SKM-1 (cell line): ENCODE measurements at regions not wholly inside any gene's neighbourhood (a gene's known extent, or its start where the extent isn't known, plus 50 kb on each side); places are given as distances from the start of the nearest gene placed in this dataset.

ENCODE experiments used
- DNase-seq: peaks from one replicate; lab custom pipeline; 2025; ENCODE audit not compliant: unreplicated experiment; lab: John Stamatoyannopoulos, UW

DNA sequence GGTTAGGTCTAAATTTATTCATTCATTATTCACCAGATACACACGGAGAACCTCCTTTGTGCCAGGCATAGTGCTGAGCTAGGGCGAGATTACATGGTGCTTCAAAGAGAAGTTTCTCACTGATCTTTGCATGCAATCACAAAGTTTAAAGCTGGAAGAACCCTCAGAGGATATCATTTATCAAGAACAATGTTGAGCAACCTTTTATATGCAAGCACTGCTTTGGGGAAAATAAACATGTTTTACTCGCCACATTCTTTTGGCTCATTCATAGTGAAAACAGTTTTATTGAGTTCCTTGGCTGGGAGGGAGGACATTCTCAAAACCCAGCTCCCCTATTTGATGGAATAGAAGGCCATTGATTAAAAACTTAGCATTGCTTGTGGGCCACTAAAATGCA lies 49.8 kb upstream of the XYLT1 start:
- no peak for DNase-seq
